NB4 (cell line): ENCODE measurements at regions not wholly inside any gene's neighbourhood (a gene's known extent, or its start where the extent isn't known, plus 50 kb on each side); places are given as distances from the start of the nearest gene placed in this dataset.

Experiments
- CTCF ChIP-seq: IDR thresholded peaks from one replicate; pipeline ENCODE4 v1.5.1; 2012; ENCODE audit warnings: low read depth, low read length
- MAX ChIP-seq: IDR thresholded peaks from 2 replicates; pipeline ENCODE4 v1.6.1; 2011; ENCODE audit warnings: low read depth, low read length
- MYC ChIP-seq: IDR thresholded peaks from 2 replicates; pipeline ENCODE4 v1.6.1; 2011; ENCODE audit warnings: low read depth, low read length
- POLR2A ChIP-seq: IDR thresholded peaks from 2 replicates; pipeline ENCODE4 v1.6.1; 2011; ENCODE audit warnings: mild to moderate bottlenecking; ENCODE audit not compliant: insufficient read length; ENCODE audit errors: extremely low read depth

GRCh38 chr10:78756604-78757343 lies 312.0 kb upstream of the ZMIZ1 start:
- TF ChIP-seq CTCF: no peak
- TF ChIP-seq POLR2A: no peak
- peak; percentile 94 for TF ChIP-seq MYC
- peak; percentile 98 for TF ChIP-seq MAX
